Esophagus muscularis mucosa (tissue), 4 donors: ENCODE measurements at regions not wholly inside any gene's neighbourhood (a gene's known extent, or its start where the extent isn't known, plus 50 kb on each side); places are given as distances from the start of the nearest gene placed in this dataset.
"Not testable (repeated sequence)": the region's sequence is repeated elsewhere in the genome, so short reads cannot be mapped to it uniquely, and the experiment has no call there.

Experiments
- DNase-seq: peaks from one replicate; pipeline ENCODE4 v3.0.0-alpha.2; 2017; ENCODE audit errors: extremely low spot score
- H3K27ac ChIP-seq, 4 donors: fragments of 200-600 bp; sonication (generic); replicated peaks in 1 of 4; 1 replicate in 3 of 4; 2 replicates in 1 of 4; pipeline ENCODE4 v1.5.1; 2016 to 2019; ENCODE audit warnings: mild to moderate bottlenecking in 1 of 4
- H3K27me3 ChIP-seq, 4 donors: fragments of 200-600 bp; sonication (generic); one replicate each; pipeline versions ENCODE4 v1.5.1 to v1.6.0; 2016 to 2019
- H3K36me3 ChIP-seq, 4 donors: fragments of 200-600 bp; sonication (generic); one replicate each; pipeline ENCODE4 v1.5.1; 2016 to 2019
- H3K4me1 ChIP-seq, 4 donors: fragments of 200-600 bp; sonication (generic); one replicate each; pipeline ENCODE4 v1.5.1; 2016 to 2019
- H3K4me3 ChIP-seq, 4 donors: fragments of 200-600 bp; sonication (generic); 1 replicate in 2 of 4; 2 replicates in 2 of 4; pipeline ENCODE4 v1.5.1; 2016 to 2019; ENCODE audit warnings: mild to moderate bottlenecking in 4 of 4, moderate library complexity in 1 of 4
- H3K9me3 ChIP-seq, 4 donors: fragments of 200-600 bp; sonication (generic); 1 replicate in 3 of 4; 2 replicates in 1 of 4; pipeline ENCODE4 v1.5.1; 2016 to 2019
- CTCF ChIP-seq, 3 experiments: fragments of 200-600 bp in 2 of 3; fragments of 450-650 bp in 1 of 3; sonication (generic) in 2 of 3; IDR thresholded peaks; one replicate each; pipeline ENCODE4 v1.5.1; 2017 to 2019; ENCODE audit warnings: antibody characterized with exemption in 3 of 3, mild to moderate bottlenecking in 2 of 3, moderate library complexity in 1 of 3
- EP300 ChIP-seq: sonication (generic); formaldehyde crosslinking; IDR thresholded peaks from one replicate; pipeline ENCODE4 v1.6.1; 2017; ENCODE audit warnings: antibody characterized with exemption
- POLR2A ChIP-seq: fragments of 450-650 bp; IDR thresholded peaks from one replicate; pipeline ENCODE4 v1.6.1; 2017; ENCODE audit warnings: antibody characterized with exemption, moderate library complexity, mild to moderate bottlenecking, low read depth
- POLR2AphosphoS5 ChIP-seq, 2 donors: sonication (generic); formaldehyde crosslinking; IDR thresholded peaks; one replicate each; pipeline ENCODE4 v1.6.1; 2017; ENCODE audit warnings: antibody characterized with exemption in 2 of 2
- WGBS: methylation state at CpG from one replicate; pipeline ENCODE4 v1.1.5; 2018; 5-methylcytosine and 5-hydroxymethylcytosine counted together
- intact Hi-C: fragments of 100-400 bp; cut with DNase I; formaldehyde crosslinking; loops from one replicate; pipeline ENCODE4 v1.15.1; 2023

DNA sequence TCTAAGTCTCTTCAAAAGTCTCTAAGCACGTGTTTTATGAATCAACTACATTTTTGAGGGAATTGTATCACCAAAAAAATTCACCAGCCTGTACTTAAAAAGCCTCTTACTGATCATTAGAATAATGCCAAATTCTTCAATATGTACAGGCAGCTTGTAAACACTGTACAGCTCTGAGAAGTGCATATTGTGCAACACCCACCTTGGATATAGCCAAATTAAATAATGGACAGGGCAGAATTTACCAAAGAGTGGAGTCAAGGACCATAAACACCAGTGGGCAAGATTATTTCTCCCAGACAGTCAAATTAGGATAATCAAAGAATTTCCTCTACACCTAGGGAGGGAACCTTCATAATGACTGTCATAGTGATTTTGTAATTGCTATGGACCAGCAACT lies 338.2 kb downstream of the NR4A2 start:
- no peak overlapping the region for H3K4me3 ChIP-seq
- no peak for TF ChIP-seq POLR2A
- no peak for TF ChIP-seq CTCF (IDR thresholded peaks at IDR 0.05)
- TF ChIP-seq POLR2AphosphoS5 (IDR thresholded peaks at IDR 0.05): no peak
- no peak for TF ChIP-seq EP300
- H3K36me3 ChIP-seq: no peaks in the 10 kb centered on the region
- H3K27me3 ChIP-seq: no peaks in the 10 kb centered on the region
- H3K9me3 ChIP-seq: no peaks in the 10 kb centered on the region
- no peaks in the 10 kb centered on the region for H3K4me1 ChIP-seq
- 83% methylated on average over 1 of the region's 1 CpG for WGBS
- DNase-seq: no peak
- no peak overlapping the region for H3K27ac ChIP-seq
- intact Hi-C loops: no loop called here

- H3K27ac ChIP-seq: no peak overlapping the region
- no peak for DNase-seq
- H3K4me3 ChIP-seq: no peak overlapping the region
- no peaks in the 10 kb centered on the region for H3K27me3 ChIP-seq
- TF ChIP-seq POLR2A (no peak), POLR2AphosphoS5 (IDR thresholded peaks at IDR 0.05) (no peak), CTCF (IDR thresholded peaks at IDR 0.05) (no peak), EP300 (no peak)
- no peaks in the 10 kb centered on the region for H3K36me3 ChIP-seq
- H3K4me1 ChIP-seq: no peaks in the 10 kb centered on the region
- intact Hi-C loops: no loop called here
- WGBS: 81% methylated on average over 1 of the region's 1 CpG
- H3K9me3 ChIP-seq: no peaks in the 10 kb centered on the region
These were observed 348.7 kb downstream of the NR4A2 start for GRCh38 chr2:155983845-155984244.

DNA sequence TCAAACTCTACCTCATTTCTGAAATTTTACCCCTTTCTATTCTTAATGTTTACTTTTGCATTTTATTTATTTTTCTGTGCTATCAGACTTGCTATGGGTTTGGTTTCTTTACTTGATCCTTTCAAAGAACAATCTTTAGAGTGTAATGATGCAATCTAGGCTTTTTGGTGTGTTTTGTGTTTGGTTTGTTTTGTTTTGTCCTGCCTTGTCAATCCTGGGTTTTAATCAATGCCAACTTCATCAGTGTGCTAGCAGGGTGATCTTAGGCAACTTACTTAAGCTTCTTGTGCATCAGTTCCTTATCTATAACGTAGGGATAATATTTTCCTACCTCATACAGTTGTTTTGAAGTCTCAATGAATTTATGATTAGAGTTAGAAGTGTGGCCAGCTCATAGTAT lies 350.4 kb downstream of the NR4A2 start:
- Histone ChIP-seq H3K27me3 (no peaks in the 10 kb centered on the region), H3K9me3 (no peaks in the 10 kb centered on the region), H3K4me3 (no peak overlapping the region), H3K36me3 (no peaks in the 10 kb centered on the region), H3K4me1 (no peaks in the 10 kb centered on the region), H3K27ac (no peak overlapping the region)
- intact Hi-C loops: no loop called here
- no peak for DNase-seq
- TF ChIP-seq POLR2A (no peak), CTCF (IDR thresholded peaks at IDR 0.05) (no peak), EP300 (no peak), POLR2AphosphoS5 (IDR thresholded peaks at IDR 0.05) (no peak)
- WGBS: 55% methylated on average over 1 of the region's 1 CpG

DNA sequence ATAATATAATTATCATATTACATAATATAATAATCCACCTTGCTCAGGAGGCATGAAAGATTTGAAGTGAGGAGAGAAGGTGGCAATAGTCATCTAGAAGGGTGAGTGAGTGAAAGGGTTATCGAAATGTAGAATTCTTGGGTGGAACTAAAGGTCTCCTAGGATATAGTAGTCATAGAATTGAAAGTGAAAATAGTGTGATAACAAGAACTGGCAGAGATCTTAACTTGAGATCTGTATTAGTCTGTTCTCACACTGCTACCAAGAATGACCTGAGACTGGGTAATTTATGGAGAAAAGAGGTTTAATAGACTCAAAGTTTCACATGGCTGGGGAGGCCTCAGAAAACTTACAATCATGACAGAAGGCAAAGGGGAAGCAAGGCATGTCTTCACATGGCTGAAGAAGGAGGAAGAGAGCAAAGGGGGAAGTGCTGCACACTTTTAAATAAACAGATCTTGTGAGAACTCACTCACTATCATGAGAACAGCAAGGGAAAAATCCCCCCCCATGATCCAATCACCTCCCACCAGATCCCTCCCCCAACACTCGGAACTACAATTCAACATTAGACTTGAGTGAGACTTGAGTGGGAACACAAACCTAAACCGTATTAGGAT lies 351.5 kb downstream of the NR4A2 start:
- no peak for TF ChIP-seq EP300

GRCh38 chr2:155975734-155976133 lies 356.8 kb downstream of the NR4A2 start:
- Histone ChIP-seq H3K27ac (no peak overlapping the region), H3K36me3 (no peaks in the 10 kb centered on the region), H3K27me3 (no peaks in the 10 kb centered on the region), H3K4me3 (no peak overlapping the region), H3K9me3 (no peaks in the 10 kb centered on the region), H3K4me1 (no peaks in the 10 kb centered on the region)
- DNase-seq: no peak
- no peak for TF ChIP-seq EP300
- TF ChIP-seq POLR2AphosphoS5 (IDR thresholded peaks at IDR 0.05): no peak
- no peak for TF ChIP-seq POLR2A
- intact Hi-C loops: no loop called here

More for the DNA sequence above, 351.5 kb downstream of the NR4A2 start:
- 68% methylated on average over 3 of the region's 3 CpGs for WGBS
- no peak for DNase-seq
- intact Hi-C loops: no loop called here
- Histone ChIP-seq H3K27ac (no peak overlapping the region), H3K4me3 (no peak overlapping the region), H3K36me3 (no peaks in the 10 kb centered on the region), H3K27me3 (no peaks in the 10 kb centered on the region), H3K9me3 (no peaks in the 10 kb centered on the region), H3K4me1 (no peaks in the 10 kb centered on the region)

DNA sequence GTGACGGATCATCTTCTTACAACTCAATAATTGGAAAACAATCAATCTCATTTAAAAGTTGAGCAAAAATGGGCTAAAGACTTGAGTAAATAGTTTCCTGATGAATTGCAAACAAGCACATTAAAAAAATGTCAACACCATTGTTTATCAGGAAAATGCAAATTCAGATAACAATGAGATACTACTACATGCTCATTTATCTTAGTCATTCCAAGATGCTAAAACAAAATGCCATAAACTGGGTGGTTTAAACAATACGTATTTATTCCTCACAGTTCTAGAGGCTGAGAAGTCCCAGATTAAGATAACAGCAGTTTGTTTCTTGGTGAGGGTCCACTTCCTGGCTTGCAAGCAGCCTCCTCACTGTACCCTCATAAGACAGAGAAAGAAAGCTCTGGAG lies 359.6 kb downstream of the NR4A2 start:
- Histone ChIP-seq H3K9me3 (no peaks in the 10 kb centered on the region), H3K27me3 (no peaks in the 10 kb centered on the region), H3K36me3 (no peaks in the 10 kb centered on the region), H3K4me3 (no peak overlapping the region), H3K27ac (no peak overlapping the region), H3K4me1 (no peaks in the 10 kb centered on the region)
- no peak for DNase-seq
- TF ChIP-seq POLR2AphosphoS5 (IDR thresholded peaks at IDR 0.05) (no peak), CTCF (IDR thresholded peaks at IDR 0.05) (no peak), POLR2A (no peak), EP300 (no peak)
- 55% methylated on average over 2 of the region's 2 CpGs for WGBS
- intact Hi-C loops: no loop called here

DNA sequence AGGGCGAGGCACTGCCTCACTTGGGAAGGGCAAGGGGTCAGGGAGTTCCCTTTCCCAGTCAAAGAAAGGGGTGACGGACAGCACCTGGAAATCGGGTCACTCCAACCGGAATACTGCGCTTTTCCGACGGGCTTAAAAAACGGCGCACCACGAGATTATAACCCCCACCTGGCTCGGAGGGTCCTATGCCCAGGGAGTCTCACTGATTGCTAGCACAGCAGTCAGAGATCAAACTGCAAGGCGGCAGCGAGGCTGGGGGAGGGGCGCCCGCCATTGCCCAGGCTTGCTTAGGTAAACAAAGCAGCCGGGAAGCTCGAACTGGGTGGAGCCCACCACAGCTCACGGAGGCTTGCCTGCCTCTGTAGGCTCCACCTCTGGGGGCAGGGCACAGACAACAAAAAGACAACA lies 366.5 kb downstream of the NR4A2 start:
- H3K27ac ChIP-seq, intact Hi-C loops, H3K4me1 ChIP-seq, H3K36me3 ChIP-seq, H3K4me3 ChIP-seq, H3K9me3 ChIP-seq, DNase-seq, H3K27me3 ChIP-seq: not testable (repeated sequence)
- 79% methylated on average over 16 of the region's 18 CpGs for WGBS
